Activated T-helper 1 cell treated with Interleukin-2 at 50 U/mL for 16 hours (primary cell): ENCODE measurements at regions not wholly inside any gene's neighbourhood (a gene's known extent, or its start where the extent isn't known, plus 50 kb on each side); places are given as distances from the start of the nearest gene placed in this dataset.
"Not testable (repeated sequence)": the region's sequence is repeated elsewhere in the genome, so short reads cannot be mapped to it uniquely, and the experiment has no call there.

Source experiments
- DNase-seq: peaks from one replicate; pipeline ENCODE4 v3.0.0-alpha.2; 2020; ENCODE audit warnings: low read depth

DNA sequence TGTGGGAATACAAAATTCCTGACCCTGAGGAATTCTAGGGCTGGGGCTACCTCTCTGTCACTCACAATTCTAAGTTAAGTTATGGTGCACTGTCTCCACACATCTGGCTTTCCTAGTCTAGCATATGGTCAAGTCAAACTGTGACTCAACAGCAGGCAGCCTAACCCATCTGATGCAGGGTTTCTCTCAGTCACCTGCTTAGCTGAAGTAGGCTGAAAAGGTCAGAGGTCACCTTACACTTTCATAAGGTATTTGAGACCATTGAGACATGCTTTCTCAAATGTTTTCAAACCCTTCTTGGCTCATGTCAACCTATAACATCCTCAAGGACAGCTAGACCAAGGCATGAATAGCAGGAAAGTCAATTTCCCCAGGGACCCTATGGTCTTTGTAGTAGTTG is 196.5 kb upstream of the STK26 start:
- no peak for DNase-seq

DNA sequence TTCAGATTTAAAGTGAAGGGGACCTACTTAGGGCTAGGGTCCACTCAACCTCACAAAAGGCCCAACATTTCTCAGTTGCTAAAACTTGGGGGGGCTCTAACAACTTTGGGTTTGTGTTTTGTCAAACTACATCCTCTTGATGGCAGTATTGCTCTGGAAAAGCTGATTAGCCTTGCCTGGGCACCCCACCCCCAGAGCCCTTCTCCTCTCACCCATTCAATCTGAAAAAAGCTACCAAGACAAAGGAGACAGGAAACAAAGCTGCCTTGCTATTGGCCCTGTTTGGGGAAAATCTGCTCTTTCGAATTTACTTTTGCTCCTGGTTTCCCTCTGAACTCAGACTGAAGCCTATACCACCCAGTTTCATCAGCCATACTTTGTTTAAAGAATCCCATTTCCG is 195.2 kb upstream of the STK26 start:
- DNase-seq = no peak

DNA sequence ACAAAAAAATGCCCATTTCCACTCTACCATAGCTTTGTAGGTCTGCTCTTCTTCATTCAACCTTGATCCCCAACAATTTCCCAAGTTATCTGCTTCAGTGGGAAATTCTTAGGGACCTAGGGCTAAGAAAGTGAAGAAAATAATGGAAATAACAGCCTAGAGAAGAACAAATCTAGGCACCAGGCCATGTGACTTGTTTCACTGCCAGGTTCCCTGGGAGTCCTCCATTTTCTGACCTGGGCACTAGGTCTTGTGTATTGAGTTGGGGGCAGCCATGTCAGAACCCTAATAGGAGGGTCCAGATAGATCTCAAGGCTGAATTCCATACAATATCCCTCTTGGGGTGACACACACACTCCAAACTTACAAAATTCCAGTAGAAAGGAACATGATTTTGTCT is 194.6 kb upstream of the STK26 start:
- no peak for DNase-seq

DNA sequence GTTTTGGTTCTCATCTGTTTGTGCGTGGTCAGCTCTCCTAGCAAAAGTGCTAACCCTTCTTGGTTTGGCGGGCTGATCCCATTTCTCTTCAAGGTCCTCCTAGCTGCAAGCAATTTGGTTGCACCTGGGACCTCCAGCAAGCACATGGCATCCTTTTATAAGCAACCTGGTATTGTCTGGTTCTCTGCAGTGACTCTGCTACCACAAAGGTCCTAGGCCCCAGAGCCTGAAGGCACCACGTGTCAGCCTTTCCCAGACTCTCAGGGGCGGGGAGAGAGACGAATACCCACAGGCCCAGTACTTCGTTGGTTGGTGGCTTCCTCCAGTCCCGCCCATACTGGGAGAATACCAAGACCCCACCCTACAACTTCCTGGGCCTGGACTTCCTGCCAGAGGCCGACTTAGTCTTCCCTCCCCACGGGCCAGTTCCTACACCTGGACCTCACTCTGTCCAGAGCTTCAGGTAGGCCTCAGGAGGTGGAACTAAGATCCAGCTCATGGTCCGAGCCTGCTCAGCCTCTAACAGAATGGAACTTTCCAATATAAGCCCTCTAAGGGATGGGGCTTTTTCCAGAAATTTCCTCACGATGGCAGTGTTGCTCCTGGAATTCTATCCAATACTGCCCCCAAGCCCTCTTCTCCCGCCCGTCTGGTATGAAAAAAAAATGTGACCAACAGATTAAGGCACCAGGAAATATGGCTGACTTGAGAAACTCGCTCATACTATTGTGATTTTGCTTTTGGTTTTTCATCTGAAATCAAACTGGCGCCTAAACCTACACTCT is 192.5 kb upstream of the STK26 start:
- DNase-seq = no peak

DNA sequence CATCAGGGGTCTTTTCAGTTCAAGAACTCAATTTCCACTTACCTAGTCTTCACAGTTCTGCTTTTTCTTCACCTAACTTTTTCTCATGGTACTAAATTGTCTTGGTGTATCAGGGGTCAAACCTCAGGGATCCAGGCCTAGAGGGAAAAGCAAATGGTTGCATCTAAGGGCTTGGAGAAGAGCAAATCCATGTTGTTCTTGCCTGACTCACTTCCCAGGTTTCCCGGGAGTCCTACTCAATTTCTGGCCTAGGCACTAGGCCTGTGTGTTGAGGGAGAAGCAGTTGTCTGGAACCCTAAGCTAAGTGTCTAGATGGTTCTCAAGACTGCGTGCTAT is 191.9 kb upstream of the STK26 start:
- no peak for DNase-seq

DNA sequence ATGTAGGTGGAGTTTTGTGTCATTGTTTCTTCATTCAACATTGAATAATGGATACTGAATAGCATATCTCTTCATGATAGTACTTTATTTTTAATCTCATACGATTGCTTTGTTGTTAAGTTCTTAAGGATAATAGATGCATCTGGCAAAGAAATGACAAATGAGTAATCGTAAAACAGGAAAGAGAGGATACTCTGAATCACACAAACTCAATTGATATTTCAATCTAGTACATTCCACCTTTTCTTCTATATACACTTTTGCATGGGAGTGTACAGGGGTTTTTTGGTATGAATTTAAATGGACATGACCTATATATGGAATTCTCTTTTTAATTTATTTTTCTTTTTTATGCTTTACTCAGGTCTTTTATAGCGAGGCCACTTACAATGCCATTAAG is 186.9 kb upstream of the STK26 start:
- no peak for DNase-seq

DNA sequence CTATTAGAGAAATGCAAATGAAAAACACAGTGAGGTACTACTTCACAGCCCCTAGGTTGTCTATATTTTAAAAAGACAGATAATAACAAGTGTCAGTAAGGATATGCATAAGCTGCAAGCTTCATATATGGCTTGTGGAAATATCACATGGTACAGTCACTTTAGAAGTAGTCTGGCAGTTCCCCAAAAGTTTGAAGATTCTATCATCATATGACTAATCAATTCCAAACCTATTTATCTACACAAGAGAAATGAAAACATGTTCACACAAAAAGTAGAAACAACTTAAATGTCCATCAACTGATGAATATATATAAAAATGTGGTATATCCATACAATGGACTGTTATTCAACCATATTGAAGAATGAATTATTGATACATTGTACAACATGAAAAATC is 185.8 kb upstream of the STK26 start:
- DNase-seq = no peak

DNA sequence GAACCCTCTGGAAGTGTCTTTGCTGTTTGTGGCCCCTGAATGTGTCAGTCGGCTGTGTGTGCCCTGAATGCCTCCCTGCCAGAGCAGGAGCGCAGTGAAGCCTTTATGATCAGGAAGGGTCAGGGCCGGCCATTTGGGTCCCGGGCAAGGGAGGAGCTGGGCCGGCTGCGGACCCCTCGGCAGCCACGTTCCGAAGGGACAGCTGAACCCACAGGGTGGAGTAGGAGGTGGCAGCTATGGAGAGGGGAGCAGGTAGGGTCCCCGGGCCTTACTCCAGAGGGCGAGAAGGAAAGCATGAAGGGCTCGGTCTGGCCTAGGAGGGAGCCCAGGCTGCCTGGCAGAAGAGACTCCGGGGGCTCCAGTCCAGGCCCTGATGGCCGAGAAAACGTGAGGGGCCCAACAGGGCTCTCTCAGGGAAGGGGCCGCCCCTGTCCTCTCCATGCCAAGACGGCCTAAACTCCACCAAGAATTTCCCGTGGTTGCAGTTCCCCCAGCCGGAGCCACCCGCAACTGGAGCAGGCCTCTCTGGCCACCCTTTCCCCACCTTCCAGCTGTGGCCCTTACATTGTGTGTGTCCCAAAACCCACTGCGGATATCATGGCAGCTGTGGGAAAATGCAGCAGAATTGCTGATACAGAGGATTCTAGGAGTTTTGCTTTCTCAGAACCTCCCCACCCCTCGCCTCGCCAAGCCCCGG is 182.2 kb upstream of the STK26 start:
- no peak for DNase-seq

DNA sequence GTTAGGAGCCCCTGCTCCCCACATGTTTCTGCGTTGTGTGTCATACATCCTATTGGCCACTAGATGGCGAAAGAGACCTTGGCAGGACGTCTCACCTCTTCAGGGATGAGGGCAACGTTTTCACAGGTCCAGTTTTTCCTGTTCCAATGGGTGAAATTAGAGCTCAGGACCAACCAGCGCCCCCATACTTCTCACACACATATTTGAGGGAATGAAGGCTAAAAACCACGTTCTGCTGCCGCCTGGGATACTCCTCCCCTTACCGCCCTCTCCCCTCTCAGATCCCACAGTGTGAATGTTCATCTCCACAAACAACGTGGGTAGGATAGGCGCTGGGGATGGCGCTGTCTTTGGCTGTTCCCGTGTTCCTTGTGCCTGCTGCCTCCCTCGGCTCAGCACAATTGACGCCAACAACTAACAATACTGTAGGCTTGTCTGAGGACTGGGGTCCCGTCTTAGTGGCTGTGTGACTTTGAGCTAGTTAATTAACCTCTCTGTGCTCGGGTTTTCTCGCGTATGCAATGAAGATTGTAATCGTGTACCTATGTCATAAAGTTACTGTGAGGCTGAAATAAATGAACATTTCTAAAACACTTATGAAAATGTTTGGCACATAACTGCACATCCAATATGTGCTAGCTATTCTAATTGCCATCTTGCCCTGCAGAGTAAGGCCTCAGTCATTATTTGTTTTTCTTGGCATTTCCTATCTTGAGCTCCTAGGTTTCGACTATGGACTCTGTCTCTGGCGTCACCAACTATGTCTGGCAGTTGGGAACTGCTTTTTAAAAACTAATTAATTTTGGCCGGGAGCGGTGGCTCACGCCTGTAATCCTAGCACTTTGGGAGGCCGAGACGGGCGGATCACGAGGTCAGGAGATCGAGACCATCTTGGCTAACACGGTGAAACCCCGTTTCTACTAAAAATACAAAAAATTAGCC is 181.3 kb upstream of the STK26 start:
- DNase-seq = no peak

DNA sequence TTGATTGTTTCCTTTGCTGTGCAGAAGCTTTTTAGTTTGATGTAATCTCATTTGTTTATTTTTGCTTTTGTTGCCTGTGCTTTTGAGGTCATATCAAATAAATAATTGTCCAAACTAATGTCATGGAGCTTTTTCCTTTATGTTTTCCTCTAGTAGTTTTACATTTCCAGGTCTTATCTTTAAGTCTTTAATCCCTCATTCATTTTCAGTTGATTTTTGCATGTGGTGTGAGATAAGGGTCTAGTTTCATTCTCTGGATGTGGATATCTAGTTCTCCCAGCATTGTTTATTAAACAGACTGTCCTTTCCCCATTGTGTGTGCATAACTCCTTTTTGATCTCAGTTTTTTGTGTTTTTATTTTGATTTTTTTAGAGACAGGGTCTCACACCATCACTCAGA is 179.1 kb upstream of the STK26 start:
- no peak for DNase-seq

DNA sequence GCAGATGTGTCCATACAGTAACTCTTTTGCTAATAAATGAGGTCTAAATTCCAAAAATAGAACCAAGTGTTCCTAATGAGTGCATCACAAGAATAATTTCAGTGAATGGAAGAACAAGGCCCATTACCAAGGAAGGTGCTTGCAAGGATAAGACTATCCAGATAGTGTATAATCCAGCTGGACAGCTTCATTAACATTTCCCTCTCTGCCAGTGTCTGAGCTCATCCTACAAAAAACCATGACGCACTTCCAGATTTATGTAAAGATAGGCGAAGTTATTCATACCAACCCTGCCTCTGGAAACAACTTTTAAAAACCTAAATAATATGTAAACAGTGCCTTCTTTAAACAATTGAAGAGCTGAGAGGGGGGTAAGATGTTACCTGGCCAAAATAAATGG is 177.9 kb upstream of the STK26 start:
- no peak for DNase-seq

DNA sequence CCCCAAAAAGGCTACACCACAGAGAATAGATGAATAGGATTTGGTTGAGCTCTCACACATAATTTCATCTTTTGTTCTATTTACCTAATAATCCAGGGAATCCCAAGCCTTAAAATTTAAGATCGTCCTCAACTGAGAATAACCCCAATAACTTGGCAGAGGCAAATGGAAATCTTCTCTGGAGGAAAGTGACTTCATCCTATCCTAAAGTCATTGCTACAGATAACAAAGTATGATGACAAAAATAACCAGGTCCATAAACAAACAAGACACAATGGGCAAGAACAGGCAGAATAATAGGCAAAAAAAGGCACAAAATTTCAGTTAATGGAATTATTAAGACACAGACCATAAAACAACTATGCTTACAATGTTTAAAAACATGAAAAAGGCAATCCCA is 177.3 kb upstream of the STK26 start:
- no peak for DNase-seq

DNA sequence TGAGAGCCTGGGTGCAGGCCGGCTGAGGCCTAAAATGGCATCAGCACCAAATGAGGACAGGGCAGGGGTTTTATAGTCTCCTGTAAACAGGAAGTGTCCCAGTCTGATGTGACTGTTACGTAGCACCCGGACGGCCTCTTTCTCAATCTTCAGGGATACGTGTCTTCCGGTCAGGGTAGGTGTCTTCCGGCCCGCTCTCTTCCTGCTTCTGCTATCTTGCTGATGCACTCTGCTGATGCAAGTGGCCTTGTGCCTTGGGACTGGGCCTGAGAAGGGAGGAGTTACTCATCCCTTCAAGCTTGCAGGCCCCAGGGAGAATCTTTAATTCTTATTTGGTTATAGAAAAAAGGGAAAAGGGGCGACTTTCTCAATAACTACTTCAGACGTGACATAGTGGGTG is 172.1 kb upstream of the STK26 start:
- not testable (repeated sequence) for DNase-seq

DNA sequence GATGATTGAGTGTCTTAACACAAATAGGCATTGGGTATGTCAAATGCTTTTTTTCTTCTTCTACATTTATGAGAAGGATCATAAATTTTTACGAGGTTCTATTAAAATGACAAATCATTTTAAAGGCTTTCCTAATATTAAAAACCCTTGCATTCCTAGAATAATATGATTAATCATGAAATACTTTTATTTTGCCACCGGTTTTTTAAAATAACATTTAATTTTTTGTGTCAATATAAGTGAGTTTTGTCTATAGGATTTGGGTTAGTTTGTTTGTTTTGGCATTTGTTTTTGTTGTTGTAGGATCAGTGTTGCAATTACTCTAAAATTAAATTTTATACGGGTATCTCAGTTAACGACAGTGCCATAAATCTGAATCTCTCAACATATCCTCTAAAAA is 169.7 kb upstream of the STK26 start:
- no peak for DNase-seq

DNA sequence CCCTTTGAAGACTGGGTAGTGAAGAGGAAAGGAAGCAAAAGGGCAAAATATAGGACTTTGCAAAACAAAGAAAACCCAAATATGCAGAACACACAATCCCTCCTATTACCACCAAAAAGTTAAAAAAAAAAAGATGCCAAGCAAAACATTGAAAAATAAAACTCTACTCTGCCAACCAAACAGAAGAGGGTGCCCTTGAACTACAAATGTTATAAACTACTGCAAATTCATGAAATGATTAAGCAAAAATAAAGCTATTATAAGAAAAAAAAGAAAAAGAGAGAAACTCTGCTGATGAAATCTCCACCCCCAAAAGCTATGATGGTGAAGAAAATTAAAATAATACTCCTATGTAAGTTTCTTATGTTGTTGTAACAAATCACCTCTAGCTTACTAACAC is 168.5 kb upstream of the STK26 start:
- DNase-seq = no peak

DNA sequence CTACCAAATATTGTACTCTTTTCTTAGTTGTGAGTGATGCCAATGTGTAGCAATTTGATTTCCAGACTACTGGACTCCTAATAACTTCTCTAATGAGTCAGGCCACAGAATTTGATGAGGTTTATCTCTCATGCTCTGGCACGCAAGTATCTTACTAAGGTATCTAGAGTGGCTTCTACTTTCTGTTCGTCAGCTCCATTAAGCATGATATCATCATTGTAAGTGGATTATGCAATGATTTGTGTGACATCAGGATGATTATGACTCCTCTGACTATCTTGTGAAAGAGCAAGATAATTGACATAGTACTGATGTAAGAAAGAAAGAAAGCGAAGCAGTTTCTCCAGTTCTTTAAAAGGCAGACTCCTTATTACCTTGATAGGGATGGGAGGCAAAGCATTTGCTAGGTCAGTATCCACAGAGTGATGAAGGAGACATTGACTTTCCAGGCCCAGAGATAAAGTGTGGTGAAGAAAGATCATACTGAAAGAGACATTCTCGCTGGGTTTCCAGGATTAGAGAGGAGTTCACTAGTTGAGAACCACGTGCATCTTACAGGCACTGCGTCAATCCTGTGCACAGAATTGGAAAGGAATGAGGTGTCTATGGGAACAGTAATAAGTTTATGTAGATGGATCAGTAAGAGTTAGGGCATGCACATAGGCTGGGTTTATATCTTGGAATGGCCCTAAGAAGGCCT is 161.9 kb upstream of the STK26 start:
- no peak for DNase-seq

DNA sequence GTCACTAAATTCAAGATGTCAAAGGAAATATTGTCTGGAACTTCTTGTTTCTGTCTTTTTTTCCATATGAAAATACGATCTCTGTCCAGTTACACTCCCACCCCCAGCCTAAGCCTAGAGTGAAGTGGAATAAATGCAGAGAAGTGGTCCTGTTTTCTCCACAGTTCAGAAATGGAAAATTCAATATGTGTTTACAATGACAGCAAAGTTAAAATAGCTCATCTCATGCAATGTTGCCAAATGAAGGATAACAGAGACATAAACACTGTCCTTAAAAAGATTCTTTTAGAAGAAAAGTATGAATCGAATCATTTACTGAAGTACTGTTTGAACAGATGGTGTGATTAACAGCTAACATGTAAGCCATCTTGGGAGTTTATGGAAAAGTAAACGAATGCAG is 160.8 kb upstream of the STK26 start:
- no peak for DNase-seq

DNA sequence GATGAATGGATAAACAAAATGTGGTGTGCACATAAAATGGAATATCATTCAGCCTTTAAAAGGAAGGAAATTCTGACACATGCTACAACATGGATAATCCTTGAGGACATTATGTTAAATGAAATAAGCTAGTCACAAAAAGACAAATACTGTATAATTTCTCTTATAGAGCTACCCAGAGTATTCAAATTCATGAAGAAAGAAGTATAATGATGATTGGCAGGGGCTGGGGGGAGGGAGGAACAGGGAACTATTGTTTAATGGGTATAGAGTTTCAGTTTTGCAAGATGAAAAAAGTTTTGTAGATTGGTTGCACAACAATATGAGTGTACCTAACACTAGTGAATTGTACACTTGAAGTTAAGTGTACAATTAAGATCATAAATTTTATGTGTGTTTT is 153.9 kb upstream of the STK26 start:
- no peak for DNase-seq

DNA sequence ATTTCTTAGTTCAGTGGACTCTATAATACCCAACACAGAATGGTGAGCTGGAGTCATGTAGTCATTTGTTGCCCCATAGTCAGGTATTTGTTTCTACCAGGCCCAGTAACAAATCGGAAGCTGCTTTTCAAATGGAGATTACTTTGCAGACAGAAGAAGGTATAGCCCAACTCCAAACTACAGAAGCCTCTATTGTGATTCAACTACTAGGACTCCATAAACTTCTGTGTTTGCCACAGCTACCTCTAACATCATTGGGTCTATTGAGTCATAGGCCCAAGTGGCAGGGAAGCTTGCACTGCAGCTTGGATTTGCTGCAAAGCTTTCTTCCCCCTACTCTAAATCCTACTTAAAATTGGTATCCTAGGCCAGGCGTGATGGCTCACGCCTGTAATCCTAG is 148.8 kb upstream of the STK26 start:
- no peak for DNase-seq

DNA sequence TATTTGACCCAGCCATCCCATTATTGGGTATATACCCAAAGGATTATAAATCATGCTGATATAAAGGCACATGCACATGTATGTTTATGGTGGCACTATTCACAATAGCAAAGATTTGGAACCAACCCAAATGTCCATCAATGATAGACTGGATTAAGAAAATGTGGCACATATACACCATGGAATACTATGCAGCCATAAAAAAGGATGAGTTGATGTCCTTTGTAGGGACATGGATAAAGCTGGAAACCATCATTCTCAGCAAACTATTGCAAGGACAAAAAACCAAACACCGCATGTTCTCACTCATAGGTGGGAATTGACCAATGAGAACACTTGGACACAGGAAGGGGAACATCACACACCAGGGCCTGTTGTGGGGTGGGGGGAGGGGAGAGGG is 147.3 kb upstream of the STK26 start:
- not testable (repeated sequence) for DNase-seq

DNA sequence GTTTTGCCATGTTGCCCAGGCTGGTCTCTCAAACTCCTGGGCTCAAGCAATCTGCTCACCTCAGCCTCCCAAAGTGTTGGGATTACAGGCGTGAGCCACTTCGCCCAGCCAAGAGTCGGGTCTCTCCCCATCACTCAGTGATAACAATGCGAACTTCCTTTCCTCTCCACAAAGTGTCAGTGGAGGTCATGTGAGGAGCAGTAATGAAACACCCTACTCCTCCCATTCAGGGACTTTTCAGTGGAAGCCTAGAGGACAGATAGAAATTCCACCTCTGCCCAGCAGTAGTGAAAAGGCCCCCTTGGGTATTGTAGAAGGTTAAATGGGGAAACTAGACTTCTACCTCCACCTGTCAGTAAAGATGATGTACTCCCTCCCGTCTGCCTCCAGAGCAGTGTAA is 141.9 kb upstream of the STK26 start:
- DNase-seq = no peak

DNA sequence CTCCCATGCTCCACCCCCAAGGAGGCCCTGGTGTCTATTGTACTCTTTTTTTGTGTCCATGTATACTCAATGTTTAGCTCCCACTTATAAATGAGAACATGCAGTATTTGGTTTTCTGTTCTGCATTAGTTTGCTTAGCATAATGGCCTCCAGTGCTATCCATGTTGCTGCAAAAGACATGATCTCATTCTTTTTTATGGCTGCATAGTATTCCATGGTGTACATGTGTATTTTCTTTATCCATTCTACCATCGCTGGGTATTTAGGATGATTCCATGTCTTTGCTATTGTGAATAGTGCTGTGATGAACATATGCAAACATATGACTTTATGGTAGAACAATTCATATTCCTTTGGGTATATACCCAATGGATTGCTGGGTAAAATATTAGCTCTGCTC is 138.1 kb upstream of the STK26 start:
- not testable (repeated sequence) for DNase-seq
